ENCODE measurements at regions not wholly inside any gene's neighbourhood (a gene's known extent, or its start where the extent isn't known, plus 50 kb on each side); places are given as distances from the start of the nearest gene placed in this dataset.

- TF ChIP-seq, protein P1, sequence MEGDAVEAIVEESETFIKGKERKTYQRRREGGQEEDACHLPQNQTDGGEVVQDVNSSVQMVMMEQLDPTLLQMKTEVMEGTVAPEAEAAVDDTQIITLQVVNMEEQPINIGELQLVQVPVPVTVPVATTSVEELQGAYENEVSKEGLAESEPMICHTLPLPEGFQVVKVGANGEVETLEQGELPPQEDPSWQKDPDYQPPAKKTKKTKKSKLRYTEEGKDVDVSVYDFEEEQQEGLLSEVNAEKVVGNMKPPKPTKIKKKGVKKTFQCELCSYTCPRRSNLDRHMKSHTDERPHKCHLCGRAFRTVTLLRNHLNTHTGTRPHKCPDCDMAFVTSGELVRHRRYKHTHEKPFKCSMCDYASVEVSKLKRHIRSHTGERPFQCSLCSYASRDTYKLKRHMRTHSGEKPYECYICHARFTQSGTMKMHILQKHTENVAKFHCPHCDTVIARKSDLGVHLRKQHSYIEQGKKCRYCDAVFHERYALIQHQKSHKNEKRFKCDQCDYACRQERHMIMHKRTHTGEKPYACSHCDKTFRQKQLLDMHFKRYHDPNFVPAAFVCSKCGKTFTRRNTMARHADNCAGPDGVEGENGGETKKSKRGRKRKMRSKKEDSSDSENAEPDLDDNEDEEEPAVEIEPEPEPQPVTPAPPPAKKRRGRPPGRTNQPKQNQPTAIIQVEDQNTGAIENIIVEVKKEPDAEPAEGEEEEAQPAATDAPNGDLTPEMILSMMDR (IDR thresholded peaks at IDR 0.05) = no peak
- TF ChIP-seq POLR2A (IDR thresholded peaks at IDR 0.05) (no peak), POLR2AphosphoS5 (IDR thresholded peaks at IDR 0.05) (no peak)
Measured at GRCh38 chr2:83823229-83823628, 635.9 kb downstream of the SUCLG1 start.

Data from breast epithelium (tissue), 3 donors.